GM19397 (cell line): ENCODE measurements at regions not wholly inside any gene's neighbourhood (a gene's known extent, or its start where the extent isn't known, plus 50 kb on each side); places are given as distances from the start of the nearest gene placed in this dataset.
A peak's percentile ranks its signal among the peaks of the same experiment; 100 is the strongest.
"Not testable (repeated sequence)": the region's sequence is repeated elsewhere in the genome, so short reads cannot be mapped to it uniquely, and the experiment has no call there.

ENCODE experiments used
- ATAC-seq: cut with Tn5 transposase; IDR thresholded peaks from one replicate; pipeline ENCODE4 v1.9.1; 2021; ENCODE audit warnings: mild to moderate bottlenecking, moderate library complexity; ENCODE audit not compliant: unreplicated experiment

GRCh38 chr14:65957631-65958205 is 528.5 kb upstream of the CCDC196 start:
- no peak for ATAC-seq

- peak; percentile 33 for ATAC-seq
These were observed 527.3 kb upstream of the CCDC196 start for GRCh38 chr14:65958664-65959562.

- peak; percentile 59 for ATAC-seq
These were observed 526.6 kb upstream of the CCDC196 start for GRCh38 chr14:65959563-65960024.

- no peak for ATAC-seq
These were observed 525.2 kb upstream of the CCDC196 start for GRCh38 chr14:65961004-65961403.

- ATAC-seq = no peak
These were observed 523.2 kb upstream of the CCDC196 start for GRCh38 chr14:65962952-65963351.

- no peak for ATAC-seq
These were observed 521.8 kb upstream of the CCDC196 start for GRCh38 chr14:65964366-65964765.

GRCh38 chr14:65966188-65966587 is 520.0 kb upstream of the CCDC196 start:
- ATAC-seq = no peak

GRCh38 chr14:65972346-65972870 is 513.8 kb upstream of the CCDC196 start:
- ATAC-seq = no peak

- ATAC-seq = no peak
These were observed 513.3 kb upstream of the CCDC196 start for GRCh38 chr14:65972891-65973290.

- no peak for ATAC-seq
These were observed 510.3 kb upstream of the CCDC196 start for GRCh38 chr14:65975865-65976264.

- ATAC-seq = no peak
These were observed 509.3 kb upstream of the CCDC196 start for GRCh38 chr14:65976761-65977404.

- no peak for ATAC-seq
These were observed 504.9 kb upstream of the CCDC196 start for GRCh38 chr14:65981192-65981843.

- no peak for ATAC-seq
These were observed 500.1 kb upstream of the CCDC196 start for GRCh38 chr14:65986041-65986440.

- no peak for ATAC-seq
These were observed 496.2 kb upstream of the CCDC196 start for GRCh38 chr14:65989981-65990380.

GRCh38 chr14:65991104-65991503 is 495.1 kb upstream of the CCDC196 start:
- no peak for ATAC-seq

- not testable (repeated sequence) for ATAC-seq
These were observed 494.2 kb upstream of the CCDC196 start for GRCh38 chr14:65991935-65992334.

GRCh38 chr14:65993103-65993502 is 493.1 kb upstream of the CCDC196 start:
- no peak for ATAC-seq

GRCh38 chr14:65993996-65994395 is 492.2 kb upstream of the CCDC196 start:
- no peak for ATAC-seq

GRCh38 chr14:65997347-65997746 is 488.8 kb upstream of the CCDC196 start:
- ATAC-seq = no peak

GRCh38 chr14:65999865-66000264 is 486.3 kb upstream of the CCDC196 start:
- no peak for ATAC-seq

GRCh38 chr14:66000766-66001165 is 485.4 kb upstream of the CCDC196 start:
- no peak for ATAC-seq
